ENCODE measurements at regions not wholly inside any gene's neighbourhood (a gene's known extent, or its start where the extent isn't known, plus 50 kb on each side); places are given as distances from the start of the nearest gene placed in this dataset.

- H3K9me2 ChIP-seq (ENCODE audit: insufficient read depth, low read length) = no peaks in the 10 kb centered on the region
- H3K4me3 ChIP-seq (ENCODE audit: low read length) = no peak overlapping the region
- H3K9me3 ChIP-seq (ENCODE audit: low read length) = no peaks in the 10 kb centered on the region
- no peaks in the 10 kb centered on the region for H3F3A ChIP-seq (ENCODE audit: insufficient read depth, low read length, poor library complexity, severe bottlenecking)
- H3K27me3 ChIP-seq (ENCODE audit: insufficient read depth, low read depth, low read length) = no peaks in the 10 kb centered on the region
- no peaks in the 10 kb centered on the region for H4K20me1 ChIP-seq (ENCODE audit: insufficient read depth)
- H3K9ac ChIP-seq (ENCODE audit: low read length) = no peak overlapping the region
- H3K27ac ChIP-seq (ENCODE audit: low read length) = no peak overlapping the region
- H3K79me2 ChIP-seq (replicated peaks; ENCODE audit: insufficient read depth, low read length) = no peaks in the 10 kb centered on the region
- no peaks in the 10 kb centered on the region for H3K36me3 ChIP-seq (ENCODE audit: insufficient read depth, low read length)
- no peak overlapping the region for H2AFZ ChIP-seq (ENCODE audit: low read depth, low read length)
- no peak overlapping the region for H3K4me2 ChIP-seq (ENCODE audit: low read length)
- TF ChIP-seq RAD21 (conservative IDR thresholded peaks at IDR 0.05) (no peak), MXI1 (conservative IDR thresholded peaks at IDR 0.05; ENCODE audit: poor library complexity, severe bottlenecking) (no peak), SMC3 (conservative IDR thresholded peaks at IDR 0.05; ENCODE audit: poor library complexity) (no peak), REST (IDR thresholded peaks at IDR 0.05; ENCODE audit: borderline replicate concordance) (no peak), EP300 (conservative IDR thresholded peaks at IDR 0.05; ENCODE audit: poor library complexity, severe bottlenecking) (no peak), TAF1 (IDR thresholded peaks at IDR 0.05; ENCODE audit: low read depth) (no peak), POLR2AphosphoS5 (IDR thresholded peaks at IDR 0.05) (no peak)
These were observed 54.4 kb upstream of the SEC61G start for GRCh38 chr7:54813398-54813797.

GRCh38 chr7:54814401-54814800 lies 55.4 kb upstream of the SEC61G start:
- no peak overlapping the region for H3K9ac ChIP-seq (ENCODE audit: low read length)
- no peaks in the 10 kb centered on the region for H3K9me3 ChIP-seq (ENCODE audit: low read length)
- H3K27me3 ChIP-seq (ENCODE audit: insufficient read depth, low read depth, low read length) = no peaks in the 10 kb centered on the region
- H2AFZ ChIP-seq (ENCODE audit: low read depth, low read length) = no peak overlapping the region
- no peaks in the 10 kb centered on the region for H3K79me2 ChIP-seq (replicated peaks; ENCODE audit: insufficient read depth, low read length)
- H3K4me2 ChIP-seq (ENCODE audit: low read length) = no peak overlapping the region
- no peak overlapping the region for H3K4me3 ChIP-seq (ENCODE audit: low read length)
- no peaks in the 10 kb centered on the region for H3K9me2 ChIP-seq (ENCODE audit: insufficient read depth, low read length)
- no peaks in the 10 kb centered on the region for H3K36me3 ChIP-seq (ENCODE audit: insufficient read depth, low read length)
- H3K27ac ChIP-seq (ENCODE audit: low read length) = no peak overlapping the region
- TF ChIP-seq EZH2 (IDR thresholded peaks at IDR 0.05; ENCODE audit: borderline replicate concordance, insufficient read depth, low read length, poor library complexity, severe bottlenecking) (no peak), MXI1 (conservative IDR thresholded peaks at IDR 0.05; ENCODE audit: poor library complexity, severe bottlenecking) (no peak), POLR2AphosphoS5 (IDR thresholded peaks at IDR 0.05) (no peak), REST (IDR thresholded peaks at IDR 0.05; ENCODE audit: borderline replicate concordance) (no peak), SMC3 (conservative IDR thresholded peaks at IDR 0.05; ENCODE audit: poor library complexity) (no peak), EP300 (conservative IDR thresholded peaks at IDR 0.05; ENCODE audit: poor library complexity, severe bottlenecking) (no peak), RAD21 (conservative IDR thresholded peaks at IDR 0.05) (no peak), TAF1 (IDR thresholded peaks at IDR 0.05; ENCODE audit: low read depth) (no peak)
- TF ChIP-seq, protein P1, sequence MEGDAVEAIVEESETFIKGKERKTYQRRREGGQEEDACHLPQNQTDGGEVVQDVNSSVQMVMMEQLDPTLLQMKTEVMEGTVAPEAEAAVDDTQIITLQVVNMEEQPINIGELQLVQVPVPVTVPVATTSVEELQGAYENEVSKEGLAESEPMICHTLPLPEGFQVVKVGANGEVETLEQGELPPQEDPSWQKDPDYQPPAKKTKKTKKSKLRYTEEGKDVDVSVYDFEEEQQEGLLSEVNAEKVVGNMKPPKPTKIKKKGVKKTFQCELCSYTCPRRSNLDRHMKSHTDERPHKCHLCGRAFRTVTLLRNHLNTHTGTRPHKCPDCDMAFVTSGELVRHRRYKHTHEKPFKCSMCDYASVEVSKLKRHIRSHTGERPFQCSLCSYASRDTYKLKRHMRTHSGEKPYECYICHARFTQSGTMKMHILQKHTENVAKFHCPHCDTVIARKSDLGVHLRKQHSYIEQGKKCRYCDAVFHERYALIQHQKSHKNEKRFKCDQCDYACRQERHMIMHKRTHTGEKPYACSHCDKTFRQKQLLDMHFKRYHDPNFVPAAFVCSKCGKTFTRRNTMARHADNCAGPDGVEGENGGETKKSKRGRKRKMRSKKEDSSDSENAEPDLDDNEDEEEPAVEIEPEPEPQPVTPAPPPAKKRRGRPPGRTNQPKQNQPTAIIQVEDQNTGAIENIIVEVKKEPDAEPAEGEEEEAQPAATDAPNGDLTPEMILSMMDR (IDR thresholded peaks at IDR 0.05; ENCODE audit: poor library complexity, severe bottlenecking) = no peak
- no peaks in the 10 kb centered on the region for H3F3A ChIP-seq (ENCODE audit: insufficient read depth, low read length, poor library complexity, severe bottlenecking)
- H4K20me1 ChIP-seq (ENCODE audit: insufficient read depth) = no peaks in the 10 kb centered on the region
